Calu3 (cell line): ENCODE measurements at regions not wholly inside any gene's neighbourhood (a gene's known extent, or its start where the extent isn't known, plus 50 kb on each side); places are given as distances from the start of the nearest gene placed in this dataset.

ENCODE experiments used
- BruUV-seq: library from RNA; stranded (reverse); fragments of 400-500 nt; replicated peaks from 2 replicates; lab custom pipeline; 2021; lab: Mats Ljungman, UMichigan
- CTCF ChIA-PET: fragments of 300-600 bp; sonication (Branson Sonifier 250); formaldehyde crosslinking; loops from one replicate; lab custom pipeline; 2022; ENCODE audit warnings: antibody characterized with exemption; lab: Charles Lee
- DNase-seq: peaks from one replicate; pipeline ENCODE4 v3.0.0; 2022
- H3K27ac Mint-ChIP-seq: one replicate; pipeline ENCODE4 v1.8.0; 2022; ENCODE audit warnings: mixed read lengths; ENCODE audit not compliant: unreplicated experiment
- H3K27me3 Mint-ChIP-seq: one replicate; pipeline ENCODE4 v1.8.0; 2022; ENCODE audit warnings: mixed read lengths; ENCODE audit not compliant: unreplicated experiment
- H3K36me3 Mint-ChIP-seq: one replicate; pipeline ENCODE4 v1.8.0; 2022; ENCODE audit warnings: mild to moderate bottlenecking, moderate library complexity, mixed read lengths; ENCODE audit not compliant: insufficient read depth, unreplicated experiment
- H3K4me1 Mint-ChIP-seq: one replicate; pipeline ENCODE4 v1.8.0; 2022; ENCODE audit warnings: mild to moderate bottlenecking, low read depth, mixed read lengths; ENCODE audit not compliant: unreplicated experiment
- H3K4me3 Mint-ChIP-seq: one replicate; pipeline ENCODE4 v1.8.0; 2022; ENCODE audit warnings: mild to moderate bottlenecking, low read depth, moderate library complexity, mixed read lengths; ENCODE audit not compliant: unreplicated experiment
- H3K9me3 Mint-ChIP-seq: one replicate; pipeline ENCODE4 v1.8.0; 2022; ENCODE audit warnings: low read depth, mixed read lengths; ENCODE audit not compliant: unreplicated experiment
- CTCF ChIP-seq: fragments of 200-600 bp; IDR thresholded peaks from one replicate; pipeline ENCODE4 v1.8.0; 2022; ENCODE audit warnings: antibody characterized with exemption; ENCODE audit not compliant: unreplicated experiment
- intact Hi-C: fragments of 100-400 bp; cut with micrococcal nuclease; formaldehyde crosslinking; loops from one replicate; pipeline ENCODE4 v1.10.0; 2022; ENCODE audit not compliant: unreplicated experiment

GRCh38 chr6:105593056-105593690, 190.3 kb upstream of the PREP start:
- Mint-ChIP-seq H3K36me3 (no peaks in the 10 kb centered on the region), H3K4me3 (no peak overlapping the region), H3K27ac (no peak overlapping the region), H3K27me3 (no peaks in the 10 kb centered on the region), H3K4me1 (peaks cover 64% of the 10 kb centered on the region), H3K9me3 (no peaks in the 10 kb centered on the region)
- intact Hi-C loops: loop anchor here (5.0 to 10.0 kb wide), 2 partner anchors 158 to 506 kb away; no protein-coding TSS in a partner anchor
- no peak for DNase-seq
- no TSS peak for BruUV-seq
- CTCF ChIA-PET: no interaction called here
- no peak for TF ChIP-seq CTCF

- CTCF ChIA-PET: no interaction called here
- Mint-ChIP-seq H3K9me3 (no peaks in the 10 kb centered on the region), H3K4me1 (peaks cover 58% of the 10 kb centered on the region), H3K27ac (no peak overlapping the region), H3K36me3 (no peaks in the 10 kb centered on the region), H3K4me3 (no peak overlapping the region), H3K27me3 (no peaks in the 10 kb centered on the region)
- no peak for TF ChIP-seq CTCF
- intact Hi-C loops: loop anchor here (5.0 to 10.0 kb wide), 2 partner anchors 158 to 505 kb away; no protein-coding TSS in a partner anchor
- DNase-seq: peak; percentile 21
- no TSS peak for BruUV-seq
Measured at GRCh38 chr6:105592329-105592728, 189.4 kb upstream of the PREP start.

GRCh38 chr6:105591053-105591452, 188.2 kb upstream of the PREP start:
- H3K9me3 Mint-ChIP-seq: no peaks in the 10 kb centered on the region
- CTCF ChIA-PET: no interaction called here
- no peak overlapping the region for H3K4me3 Mint-ChIP-seq
- H3K27ac Mint-ChIP-seq: no peak overlapping the region
- no peaks in the 10 kb centered on the region for H3K27me3 Mint-ChIP-seq
- DNase-seq: peak; percentile 10
- no peaks in the 10 kb centered on the region for H3K36me3 Mint-ChIP-seq
- BruUV-seq: no TSS peak
- H3K4me1 Mint-ChIP-seq: peaks cover 52% of the 10 kb centered on the region
- intact Hi-C loops: loop anchor here (5.0 to 10.0 kb wide), 2 partner anchors 156 to 504 kb away; no protein-coding TSS in a partner anchor
- no peak for TF ChIP-seq CTCF

GRCh38 chr6:105588123-105588710, 185.3 kb upstream of the PREP start:
- no peaks in the 10 kb centered on the region for H3K9me3 Mint-ChIP-seq
- no peaks in the 10 kb centered on the region for H3K36me3 Mint-ChIP-seq
- DNase-seq: no peak
- CTCF ChIA-PET: no interaction called here
- BruUV-seq: no TSS peak
- no peak overlapping the region for H3K27ac Mint-ChIP-seq
- no peak for TF ChIP-seq CTCF
- H3K27me3 Mint-ChIP-seq: no peaks in the 10 kb centered on the region
- no peak overlapping the region for H3K4me3 Mint-ChIP-seq
- H3K4me1 Mint-ChIP-seq: peaks cover 30% of the 10 kb centered on the region
- intact Hi-C loops: no loop called here
